C4-2B (cell line): ENCODE measurements at regions not wholly inside any gene's neighbourhood (a gene's known extent, or its start where the extent isn't known, plus 50 kb on each side); places are given as distances from the start of the nearest gene placed in this dataset.

Source experiments
- ZFX ChIP-seq: fragments of 450-650 bp; IDR thresholded peaks from 2 replicates; pipeline ENCODE4 v1.6.1; 2017
- TF ChIP-seq, protein P1 (sequence below): fragments of 450-650 bp; conservative IDR thresholded peaks from 2 replicates; pipeline ENCODE4 v1.5.1; 2017; ENCODE audit warnings: mild to moderate bottlenecking

DNA sequence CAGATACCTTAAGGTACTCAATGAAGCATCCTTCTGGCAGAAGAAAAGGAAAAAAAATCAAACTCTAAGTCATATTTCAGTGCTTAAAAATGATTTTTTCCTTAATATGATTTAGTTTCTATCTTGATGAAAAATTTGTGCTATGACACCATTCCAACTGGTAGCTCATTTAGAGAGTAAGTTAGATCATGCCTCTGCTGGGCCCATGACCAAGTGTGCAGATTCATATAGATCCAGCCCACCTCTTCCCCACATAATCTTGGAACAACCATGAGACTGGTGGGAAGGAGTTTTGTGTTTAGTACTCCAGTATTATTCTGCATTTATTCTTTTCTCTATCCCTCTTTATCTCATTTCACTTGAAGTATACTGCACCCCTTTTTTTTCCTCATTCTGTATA lies 908.3 kb downstream of the KCNMA1 start:
- TF ChIP-seq, protein P1, sequence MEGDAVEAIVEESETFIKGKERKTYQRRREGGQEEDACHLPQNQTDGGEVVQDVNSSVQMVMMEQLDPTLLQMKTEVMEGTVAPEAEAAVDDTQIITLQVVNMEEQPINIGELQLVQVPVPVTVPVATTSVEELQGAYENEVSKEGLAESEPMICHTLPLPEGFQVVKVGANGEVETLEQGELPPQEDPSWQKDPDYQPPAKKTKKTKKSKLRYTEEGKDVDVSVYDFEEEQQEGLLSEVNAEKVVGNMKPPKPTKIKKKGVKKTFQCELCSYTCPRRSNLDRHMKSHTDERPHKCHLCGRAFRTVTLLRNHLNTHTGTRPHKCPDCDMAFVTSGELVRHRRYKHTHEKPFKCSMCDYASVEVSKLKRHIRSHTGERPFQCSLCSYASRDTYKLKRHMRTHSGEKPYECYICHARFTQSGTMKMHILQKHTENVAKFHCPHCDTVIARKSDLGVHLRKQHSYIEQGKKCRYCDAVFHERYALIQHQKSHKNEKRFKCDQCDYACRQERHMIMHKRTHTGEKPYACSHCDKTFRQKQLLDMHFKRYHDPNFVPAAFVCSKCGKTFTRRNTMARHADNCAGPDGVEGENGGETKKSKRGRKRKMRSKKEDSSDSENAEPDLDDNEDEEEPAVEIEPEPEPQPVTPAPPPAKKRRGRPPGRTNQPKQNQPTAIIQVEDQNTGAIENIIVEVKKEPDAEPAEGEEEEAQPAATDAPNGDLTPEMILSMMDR: no peak
- TF ChIP-seq ZFX: no peak
